ENCODE measurements at regions not wholly inside any gene's neighbourhood (a gene's known extent, or its start where the extent isn't known, plus 50 kb on each side); places are given as distances from the start of the nearest gene placed in this dataset.

DNA sequence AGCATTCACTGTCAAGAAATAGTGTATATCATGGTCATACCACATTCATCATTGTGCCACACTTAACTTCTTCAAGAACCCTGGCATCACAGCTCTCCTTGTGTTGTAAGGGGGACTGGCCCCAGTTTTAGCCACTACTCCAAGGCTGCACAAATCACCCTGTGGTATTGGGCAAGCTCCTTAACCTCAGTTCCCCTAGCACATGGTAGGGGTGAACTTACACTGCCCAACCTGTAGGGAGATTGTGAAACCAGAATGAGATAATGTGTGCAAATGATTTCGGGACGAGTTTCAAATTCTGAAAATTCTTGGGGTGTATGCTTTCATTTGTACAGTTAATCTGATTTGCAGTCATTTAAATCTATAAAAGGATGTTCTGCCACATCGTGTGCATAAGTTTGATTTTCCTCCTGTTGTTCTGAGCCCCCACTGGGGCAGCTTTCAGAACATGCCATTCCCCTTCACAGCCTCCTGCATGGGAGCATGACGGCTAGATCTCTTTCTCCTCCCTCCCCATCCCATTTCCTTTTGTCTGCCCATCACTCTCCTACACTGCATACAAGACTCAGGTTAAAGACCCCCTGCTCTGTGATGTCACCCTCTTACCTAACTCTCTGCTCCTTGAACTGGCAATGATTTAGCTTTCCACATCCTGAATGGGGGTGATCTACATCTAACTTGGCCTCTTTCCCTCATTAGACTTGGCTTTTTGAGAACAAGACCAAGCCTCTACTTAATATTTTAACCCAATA, 290.3 kb downstream of the CHRM3 start:
- no peak overlapping the region for H3K9ac ChIP-seq (ENCODE audit: low read length)
- H3K27ac ChIP-seq (ENCODE audit: low read length): no peak overlapping the region
- H3K4me3 ChIP-seq (ENCODE audit: low read length): no peak overlapping the region
- TF ChIP-seq, protein P1, sequence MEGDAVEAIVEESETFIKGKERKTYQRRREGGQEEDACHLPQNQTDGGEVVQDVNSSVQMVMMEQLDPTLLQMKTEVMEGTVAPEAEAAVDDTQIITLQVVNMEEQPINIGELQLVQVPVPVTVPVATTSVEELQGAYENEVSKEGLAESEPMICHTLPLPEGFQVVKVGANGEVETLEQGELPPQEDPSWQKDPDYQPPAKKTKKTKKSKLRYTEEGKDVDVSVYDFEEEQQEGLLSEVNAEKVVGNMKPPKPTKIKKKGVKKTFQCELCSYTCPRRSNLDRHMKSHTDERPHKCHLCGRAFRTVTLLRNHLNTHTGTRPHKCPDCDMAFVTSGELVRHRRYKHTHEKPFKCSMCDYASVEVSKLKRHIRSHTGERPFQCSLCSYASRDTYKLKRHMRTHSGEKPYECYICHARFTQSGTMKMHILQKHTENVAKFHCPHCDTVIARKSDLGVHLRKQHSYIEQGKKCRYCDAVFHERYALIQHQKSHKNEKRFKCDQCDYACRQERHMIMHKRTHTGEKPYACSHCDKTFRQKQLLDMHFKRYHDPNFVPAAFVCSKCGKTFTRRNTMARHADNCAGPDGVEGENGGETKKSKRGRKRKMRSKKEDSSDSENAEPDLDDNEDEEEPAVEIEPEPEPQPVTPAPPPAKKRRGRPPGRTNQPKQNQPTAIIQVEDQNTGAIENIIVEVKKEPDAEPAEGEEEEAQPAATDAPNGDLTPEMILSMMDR (IDR thresholded peaks at IDR 0.05; ENCODE audit: low read depth, low read length): no peak
- no peak for TF ChIP-seq EZH2phosphoT487 (IDR thresholded peaks at IDR 0.05; ENCODE audit: low read depth)
- no peaks in the 10 kb centered on the region for H3K27me3 ChIP-seq (ENCODE audit: low read depth, low read length)
- H3K36me3 ChIP-seq (replicated peaks; ENCODE audit: low read depth, low read length): no peaks in the 10 kb centered on the region
- H3K4me1 ChIP-seq (ENCODE audit: low read length): no peaks in the 10 kb centered on the region
- no peaks in the 10 kb centered on the region for H3K79me2 ChIP-seq (ENCODE audit: low read length)
- no peak overlapping the region for H3K4me2 ChIP-seq (ENCODE audit: low read length)
- H3K9me3 ChIP-seq (ENCODE audit: insufficient read depth, low read length): no peaks in the 10 kb centered on the region
- no peak overlapping the region for H2AFZ ChIP-seq (ENCODE audit: low read depth, low read length)
- H4K20me1 ChIP-seq (ENCODE audit: insufficient read depth, low read length): no peaks in the 10 kb centered on the region

DNA sequence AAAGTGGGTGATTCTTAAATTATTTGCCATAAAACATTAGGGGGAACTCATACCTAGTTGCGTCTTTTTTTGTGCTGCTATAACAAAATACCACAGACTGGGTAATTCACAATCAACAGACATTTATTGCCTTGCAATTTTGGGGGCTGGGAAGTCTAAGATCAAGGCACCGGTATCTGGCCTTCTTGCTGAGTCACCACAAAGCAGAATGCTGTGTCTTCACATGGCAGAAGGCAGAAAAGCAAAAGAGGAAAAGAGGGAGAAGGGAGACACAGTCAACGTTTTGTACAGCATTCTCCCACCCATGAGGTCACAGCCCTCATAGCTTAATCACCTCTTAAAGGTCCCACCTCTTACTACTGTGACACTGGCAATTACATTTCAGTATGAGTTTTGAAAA, 291.0 kb downstream of the CHRM3 start:
- Histone ChIP-seq H4K20me1 (ENCODE audit: insufficient read depth, low read length) (no peaks in the 10 kb centered on the region), H3K79me2 (ENCODE audit: low read length) (no peaks in the 10 kb centered on the region), H3K9ac (ENCODE audit: low read length) (no peak overlapping the region), H3K4me2 (ENCODE audit: low read length) (no peak overlapping the region), H3K4me1 (ENCODE audit: low read length) (no peaks in the 10 kb centered on the region), H3K27ac (ENCODE audit: low read length) (no peak overlapping the region), H3K9me3 (ENCODE audit: insufficient read depth, low read length) (no peaks in the 10 kb centered on the region), H3K4me3 (ENCODE audit: low read length) (no peak overlapping the region), H2AFZ (ENCODE audit: low read depth, low read length) (no peak overlapping the region; the same call in 1 of the 2 replicates), H3K36me3 (replicated peaks; ENCODE audit: low read depth, low read length) (no peaks in the 10 kb centered on the region), H3K27me3 (ENCODE audit: low read depth, low read length) (no peaks in the 10 kb centered on the region)
- TF ChIP-seq, protein P1 (IDR thresholded peaks at IDR 0.05; ENCODE audit: low read depth, low read length): no peak
- no peak for TF ChIP-seq EZH2phosphoT487 (IDR thresholded peaks at IDR 0.05; ENCODE audit: low read depth)

DNA sequence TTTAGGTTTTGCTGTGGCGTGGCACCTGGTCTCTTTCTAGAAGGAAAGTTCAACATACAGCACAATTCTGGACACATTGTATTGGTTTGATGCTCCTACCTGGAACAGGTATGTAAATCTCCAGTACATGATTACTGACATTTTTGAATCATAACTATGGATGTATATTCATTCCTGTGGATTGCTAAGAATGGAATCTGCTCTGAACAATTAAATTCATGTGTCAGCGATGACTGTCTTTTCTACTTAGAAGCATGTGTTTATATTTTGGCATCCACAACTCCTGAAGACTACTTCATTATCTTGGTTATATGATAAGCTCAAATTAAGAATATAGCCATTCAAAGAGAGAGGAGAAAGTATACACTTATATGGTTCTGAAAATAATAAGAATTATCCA, 291.8 kb downstream of the CHRM3 start:
- H3K9ac ChIP-seq (ENCODE audit: low read length): no peak overlapping the region
- no peak overlapping the region for H3K4me3 ChIP-seq (ENCODE audit: low read length)

DNA sequence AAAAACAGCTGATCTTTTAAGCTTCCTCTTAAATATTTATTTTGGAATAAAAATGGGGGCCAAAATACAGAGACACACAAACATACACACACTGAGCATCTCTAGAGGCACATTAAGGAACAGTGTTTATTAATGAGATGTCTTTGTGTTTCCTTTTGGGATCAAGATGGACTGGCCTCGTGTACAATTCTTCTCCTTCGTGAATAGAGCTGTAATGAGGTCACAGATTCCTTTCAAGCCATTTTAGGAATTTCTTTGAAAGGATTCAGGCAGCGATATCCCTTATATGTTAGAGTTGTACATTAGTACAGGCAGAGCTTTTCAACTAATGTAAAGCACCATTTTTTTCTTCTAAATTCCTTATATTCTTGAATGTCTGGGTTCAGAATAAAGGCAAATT, 295.7 kb downstream of the CHRM3 start:
- Histone ChIP-seq H3K27me3 (ENCODE audit: low read depth, low read length) (no peaks in the 10 kb centered on the region), H3K79me2 (ENCODE audit: low read length) (no peaks in the 10 kb centered on the region), H2AFZ (ENCODE audit: low read depth, low read length) (no peak overlapping the region), H3K9me3 (ENCODE audit: insufficient read depth, low read length) (no peaks in the 10 kb centered on the region), H3K4me3 (ENCODE audit: low read length) (no peak overlapping the region), H3K4me1 (ENCODE audit: low read length) (no peaks in the 10 kb centered on the region), H3K27ac (ENCODE audit: low read length) (no peak overlapping the region), H3K4me2 (ENCODE audit: low read length) (no peak overlapping the region), H4K20me1 (ENCODE audit: insufficient read depth, low read length) (no peaks in the 10 kb centered on the region), H3K36me3 (replicated peaks; ENCODE audit: low read depth, low read length) (no peaks in the 10 kb centered on the region), H3K9ac (ENCODE audit: low read length) (no peak overlapping the region)
- TF ChIP-seq, protein P1 (IDR thresholded peaks at IDR 0.05; ENCODE audit: low read depth, low read length): no peak
- TF ChIP-seq EZH2phosphoT487 (IDR thresholded peaks at IDR 0.05; ENCODE audit: low read depth): no peak

More for the DNA sequence above, 291.8 kb downstream of the CHRM3 start:
- no peaks in the 10 kb centered on the region for H3K79me2 ChIP-seq (ENCODE audit: low read length)
- no peaks in the 10 kb centered on the region for H3K4me1 ChIP-seq (ENCODE audit: low read length)
- no peaks in the 10 kb centered on the region for H3K27me3 ChIP-seq (ENCODE audit: low read depth, low read length)
- no peak overlapping the region for H2AFZ ChIP-seq (ENCODE audit: low read depth, low read length)
- no peak overlapping the region for H3K27ac ChIP-seq (ENCODE audit: low read length)
- H3K36me3 ChIP-seq (replicated peaks; ENCODE audit: low read depth, low read length): no peaks in the 10 kb centered on the region
- H4K20me1 ChIP-seq (ENCODE audit: insufficient read depth, low read length): no peaks in the 10 kb centered on the region
- no peak for TF ChIP-seq EZH2phosphoT487 (IDR thresholded peaks at IDR 0.05; ENCODE audit: low read depth)
- TF ChIP-seq, protein P1 (IDR thresholded peaks at IDR 0.05; ENCODE audit: low read depth, low read length): no peak
- H3K4me2 ChIP-seq (ENCODE audit: low read length): no peak overlapping the region
- no peaks in the 10 kb centered on the region for H3K9me3 ChIP-seq (ENCODE audit: insufficient read depth, low read length)
